Breast epithelium (tissue), 3 donors: ENCODE measurements at regions not wholly inside any gene's neighbourhood (a gene's known extent, or its start where the extent isn't known, plus 50 kb on each side); places are given as distances from the start of the nearest gene placed in this dataset.

Experiments used
- POLR2A ChIP-seq: fragments of 450-650 bp; IDR thresholded peaks from one replicate; pipeline ENCODE4 v1.6.1; 2016; ENCODE audit warnings: antibody characterized with exemption, mild to moderate bottlenecking, moderate library complexity
- TF ChIP-seq, protein P1 (sequence below), 3 donors: fragments of 450-650 bp; IDR thresholded peaks; one replicate each; pipeline ENCODE4 v1.5.1; 2016 to 2017; ENCODE audit warnings: antibody characterized with exemption in 3 of 3, mild to moderate bottlenecking in 3 of 3, moderate library complexity in 3 of 3

GRCh38 chr9:29348999-29349398 is 1775.7 kb upstream of the C9orf72 start:
- TF ChIP-seq, protein P1, sequence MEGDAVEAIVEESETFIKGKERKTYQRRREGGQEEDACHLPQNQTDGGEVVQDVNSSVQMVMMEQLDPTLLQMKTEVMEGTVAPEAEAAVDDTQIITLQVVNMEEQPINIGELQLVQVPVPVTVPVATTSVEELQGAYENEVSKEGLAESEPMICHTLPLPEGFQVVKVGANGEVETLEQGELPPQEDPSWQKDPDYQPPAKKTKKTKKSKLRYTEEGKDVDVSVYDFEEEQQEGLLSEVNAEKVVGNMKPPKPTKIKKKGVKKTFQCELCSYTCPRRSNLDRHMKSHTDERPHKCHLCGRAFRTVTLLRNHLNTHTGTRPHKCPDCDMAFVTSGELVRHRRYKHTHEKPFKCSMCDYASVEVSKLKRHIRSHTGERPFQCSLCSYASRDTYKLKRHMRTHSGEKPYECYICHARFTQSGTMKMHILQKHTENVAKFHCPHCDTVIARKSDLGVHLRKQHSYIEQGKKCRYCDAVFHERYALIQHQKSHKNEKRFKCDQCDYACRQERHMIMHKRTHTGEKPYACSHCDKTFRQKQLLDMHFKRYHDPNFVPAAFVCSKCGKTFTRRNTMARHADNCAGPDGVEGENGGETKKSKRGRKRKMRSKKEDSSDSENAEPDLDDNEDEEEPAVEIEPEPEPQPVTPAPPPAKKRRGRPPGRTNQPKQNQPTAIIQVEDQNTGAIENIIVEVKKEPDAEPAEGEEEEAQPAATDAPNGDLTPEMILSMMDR (IDR thresholded peaks at IDR 0.05), result no peak
- TF ChIP-seq POLR2A, result no peak
